Keratinocyte (primary cell): ENCODE measurements at regions not wholly inside any gene's neighbourhood (a gene's known extent, or its start where the extent isn't known, plus 50 kb on each side); places are given as distances from the start of the nearest gene placed in this dataset.

Experiments used
- DNase-seq: peaks from one replicate; pipeline ENCODE4 v3.0.0-alpha.2; 2011; ENCODE audit warnings: low read depth, missing footprints, low spot score
- FAIRE-seq: peaks from 2 replicates; lab custom pipeline; 2011; peaks lifted over from hg19 to GRCh38; lab: Jason Lieb, UNC
- H2AFZ ChIP-seq: 2 replicates; pipeline ENCODE4 v1.6.0; 2012; ENCODE audit warnings: low read length, control low read depth, inconsistent platforms; ENCODE audit not compliant: control insufficient read depth
- H3K27ac ChIP-seq: 2 replicates; pipeline ENCODE4 v1.5.1; 2011; ENCODE audit warnings: low read length; ENCODE audit not compliant: control insufficient read depth, insufficient read depth
- H3K27me3 ChIP-seq: 3 replicates; pipeline ENCODE4 v1.6.0; 2011; ENCODE audit warnings: low read length; ENCODE audit not compliant: control insufficient read depth, insufficient read depth; ENCODE audit errors: extremely low read depth
- H3K36me3 ChIP-seq, 2 experiments: 2 replicates in 1 of 2; 3 replicates in 1 of 2; pipeline ENCODE4 v1.5.1; 2011; ENCODE audit warnings: low read length in 2 of 2, mild to moderate bottlenecking in 1 of 2; ENCODE audit not compliant: control insufficient read depth in 2 of 2, insufficient read depth in 2 of 2; ENCODE audit errors: extremely low read depth in 1 of 2
- H3K4me1 ChIP-seq: 3 replicates; pipeline ENCODE4 v1.5.1; 2011; ENCODE audit warnings: low read length; ENCODE audit not compliant: control insufficient read depth, insufficient read depth; ENCODE audit errors: extremely low read depth
- H3K4me2 ChIP-seq: 3 replicates; pipeline ENCODE4 v1.6.0; 2011; ENCODE audit warnings: low read depth, low read length; ENCODE audit not compliant: control insufficient read depth, insufficient read depth; ENCODE audit errors: extremely low read depth
- H3K4me3 ChIP-seq, 3 experiments: fragments of 200-600 bp in 1 of 3; sonication (generic) in 1 of 3; 2 replicates in 2 of 3; 3 replicates in 1 of 3; pipeline ENCODE4 v1.5.1; 2011 to 2016; ENCODE audit warnings: low read length in 3 of 3, mild to moderate bottlenecking in 3 of 3, control low read depth in 2 of 3, inconsistent platforms in 1 of 3, low read depth in 1 of 3, mixed read lengths in 1 of 3, mixed run types in 1 of 3, moderate library complexity in 1 of 3; ENCODE audit not compliant: control insufficient read depth in 2 of 3, insufficient read depth in 2 of 3; ENCODE audit errors: extremely low read depth in 1 of 3
- H3K79me2 ChIP-seq: 2 replicates; pipeline ENCODE4 v1.6.0; 2012; ENCODE audit warnings: low read length; ENCODE audit not compliant: control insufficient read depth, insufficient read depth
- H3K9ac ChIP-seq: 3 replicates; pipeline ENCODE4 v1.6.0; 2011; ENCODE audit warnings: low read length; ENCODE audit not compliant: control insufficient read depth, insufficient read depth; ENCODE audit errors: extremely low read depth
- H3K9me1 ChIP-seq: 3 replicates; pipeline ENCODE4 v1.6.0; 2011; ENCODE audit warnings: low read length; ENCODE audit not compliant: control insufficient read depth, insufficient read depth; ENCODE audit errors: extremely low read depth
- H3K9me3 ChIP-seq: 2 replicates; pipeline ENCODE4 v1.5.1; 2012; ENCODE audit warnings: low read depth, low read length; ENCODE audit not compliant: control insufficient read depth
- H4K20me1 ChIP-seq: 3 replicates; pipeline ENCODE4 v1.6.0; 2011; ENCODE audit warnings: low read length; ENCODE audit not compliant: control insufficient read depth, insufficient read depth; ENCODE audit errors: extremely low read depth
- CTCF ChIP-seq, 3 experiments: IDR thresholded peaks in 1 of 3; conservative IDR thresholded peaks in 1 of 3; optimal IDR thresholded peaks in 1 of 3; 2 replicates in 2 of 3; 3 replicates in 1 of 3; pipeline versions ENCODE3 to v1.5.1; 2011; ENCODE audit warnings: low read length in 3 of 3, mild to moderate bottlenecking in 3 of 3, moderate library complexity in 2 of 3, control low read depth in 1 of 3, inconsistent platforms in 1 of 3; ENCODE audit not compliant: insufficient read depth in 2 of 3; ENCODE audit errors: extremely low read depth in 1 of 3
- EZH2 ChIP-seq: IDR thresholded peaks from one replicate; pipeline ENCODE4 v1.6.1; 2012; ENCODE audit warnings: inconsistent platforms, mild to moderate bottlenecking, low read length, moderate library complexity
- dilution Hi-C: fragments of 300-500 bp; cut with MboI; formaldehyde crosslinking; loops from one replicate; pipeline ENCODE4 v1.7.0; 2020; ENCODE audit warnings: low sequenced_read_pairs; ENCODE audit not compliant: extremely low pct_ligation_motif_present

- H2AFZ ChIP-seq: peak overlapping the region; percentile 72
- no peaks in the 10 kb centered on the region for H3K9me3 ChIP-seq
- no peaks in the 10 kb centered on the region for H3K4me1 ChIP-seq
- no peak overlapping the region for H3K27ac ChIP-seq
- no peak overlapping the region for H3K9ac ChIP-seq
- no peaks in the 10 kb centered on the region for H3K36me3 ChIP-seq
- peak overlapping the region; percentile 41 for H3K4me2 ChIP-seq
- H3K27me3 ChIP-seq: no peaks in the 10 kb centered on the region
- TF ChIP-seq EZH2 (no peak), CTCF (optimal IDR thresholded peaks at IDR 0.05 in 1 of 3, IDR thresholded peaks at IDR 0.05 in 1 of 3, conservative IDR thresholded peaks at IDR 0.05 in 1 of 3; ENCODE audit: extremely low read depth in 1 of 3, insufficient read depth in 2 of 3, low read length in 3 of 3) (peak; percentile 28 to 43 (median 29))
- DNase-seq: no peak
- FAIRE-seq: peak; percentile 77
- dilution Hi-C loops: no loop called here
- peak overlapping the region in 1 of 3 experiments; percentile 21 for H3K4me3 ChIP-seq
- H3K79me2 ChIP-seq: no peaks in the 10 kb centered on the region
- no peaks in the 10 kb centered on the region for H4K20me1 ChIP-seq
- no peaks in the 10 kb centered on the region for H3K9me1 ChIP-seq
Measured at GRCh38 chr14:87334997-87335685, 657.8 kb downstream of the GALC start.

GRCh38 chr14:87331991-87332390 lies 661.0 kb downstream of the GALC start:
- H4K20me1 ChIP-seq: no peaks in the 10 kb centered on the region
- H3K36me3 ChIP-seq: no peaks in the 10 kb centered on the region
- H3K9me1 ChIP-seq: no peaks in the 10 kb centered on the region
- no peaks in the 10 kb centered on the region for H3K9me3 ChIP-seq
- H3K27ac ChIP-seq: no peak overlapping the region
- H3K9ac ChIP-seq: no peak overlapping the region
- no peak overlapping the region for H3K4me3 ChIP-seq
- no peaks in the 10 kb centered on the region for H3K79me2 ChIP-seq
- H2AFZ ChIP-seq: no peak overlapping the region
- H3K4me2 ChIP-seq: no peak overlapping the region
- H3K27me3 ChIP-seq: no peaks in the 10 kb centered on the region
- DNase-seq: peak; percentile 48
- FAIRE-seq: no peak
- dilution Hi-C loops: no loop called here
- H3K4me1 ChIP-seq: no peaks in the 10 kb centered on the region
- TF ChIP-seq CTCF (optimal IDR thresholded peaks at IDR 0.05 in 1 of 3, IDR thresholded peaks at IDR 0.05 in 1 of 3, conservative IDR thresholded peaks at IDR 0.05 in 1 of 3; ENCODE audit: extremely low read depth in 1 of 3, insufficient read depth in 2 of 3, low read length in 3 of 3) (no peak), EZH2 (no peak)
